ENCODE measurements at regions not wholly inside any gene's neighbourhood (a gene's known extent, or its start where the extent isn't known, plus 50 kb on each side); places are given as distances from the start of the nearest gene placed in this dataset.

DNA sequence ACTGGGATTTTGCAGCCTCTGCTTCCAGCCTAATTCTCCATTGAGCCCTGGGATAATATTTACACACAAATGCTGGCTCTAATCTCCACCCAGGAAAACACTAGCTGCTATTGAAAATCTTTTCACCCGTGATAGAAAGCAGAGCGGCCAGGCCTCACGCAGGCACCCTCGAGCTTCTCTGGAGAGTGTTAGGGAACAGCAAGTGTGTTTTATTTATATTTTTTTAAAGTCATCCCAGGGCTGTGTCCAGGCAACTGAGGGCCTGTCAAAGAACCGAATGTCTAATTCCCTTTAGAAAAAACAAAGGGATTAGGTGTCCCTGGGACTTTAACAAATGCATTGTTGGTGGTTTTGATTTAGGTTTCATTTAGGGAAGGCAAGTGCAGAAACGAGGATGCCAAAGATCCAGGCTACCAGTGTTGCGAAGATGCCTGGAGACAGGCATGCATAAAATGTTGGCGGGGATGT is 51.2 kb upstream of the SPRY4 start:
- H3K9me3 ChIP-seq (ENCODE audit: low read length), result no peaks in the 10 kb centered on the region
- ChIA-PET CTCF (ENCODE audit: low intra/inter-chr PET ratio, low total read pairs) (no interaction called here), POLR2A (no interaction called here)
- intact Hi-C loops (cut with micrococcal nuclease; ENCODE audit: unreplicated experiment) (no loop called here), in situ Hi-C loops (cut with HindIII; ENCODE audit: extremely low pct_ligation_motif_present, low pct_unique_long_range_greater_than_20kb) (no loop called here)
- no peaks in the 10 kb centered on the region for H3K79me2 ChIP-seq (ENCODE audit: insufficient read depth, low read length)
- ATAC-seq, result no peak
- H3K4me3 ChIP-seq (replicated peaks in 1 of 3; ENCODE audit: insufficient read depth in 1 of 3, low read depth in 2 of 3, low read length in 3 of 3), result no peak overlapping the region
- 0 out of 2 replicates have a peak, but pooled peaks cover under 1% of the 10 kb centered on the region for H3K4me1 ChIP-seq (ENCODE audit: insufficient read depth, low read length)
- 91% methylated on average over 8 of the region's 8 CpGs for WGBS (ENCODE audit: low lambda C conversion rate)
- H3K36me3 ChIP-seq (replicated peaks in 1 of 2; ENCODE audit: control insufficient read depth in 1 of 2, insufficient read depth in 2 of 2, low read length in 2 of 2), result no peaks in the 10 kb centered on the region; a peak in 1 of 5 replicates
- FAIRE-seq, result no peak
- no peaks in the 10 kb centered on the region for H4K20me1 ChIP-seq (ENCODE audit: insufficient read depth, low read length)
- no peak for DNase-seq (ENCODE audit: low spot score)
- no peaks in the 10 kb centered on the region for H3K27me3 ChIP-seq (ENCODE audit: control insufficient read depth in 1 of 2, insufficient read depth in 2 of 2, low read length in 2 of 2)
- no peak overlapping the region for H3K27ac ChIP-seq (ENCODE audit: extremely low read length, insufficient read depth, low read length)
- no peak overlapping the region for H2AFZ ChIP-seq (ENCODE audit: low read length)
- no TSS peak for BruUV-seq (replicated peaks)
- no peak overlapping the region for H3K9ac ChIP-seq (ENCODE audit: insufficient read depth, low read depth, low read length)
- H3K4me2 ChIP-seq (ENCODE audit: low read depth, low read length), result no peak overlapping the region
- no peak for TF ChIP-seq ZNF879 (CRISPR knock-in tag; IDR thresholded peaks at IDR 0.05)
- no peak for TF ChIP-seq ARID2 (CRISPR knock-in tag; IDR thresholded peaks at IDR 0.05; ENCODE audit: borderline replicate concordance)
- no peak for TF ChIP-seq SMAD3 (CRISPR knock-in tag; IDR thresholded peaks at IDR 0.05)
- no peak for TF ChIP-seq EEA1 (CRISPR knock-in tag; IDR thresholded peaks at IDR 0.05; ENCODE audit: borderline replicate concordance)
- no peak for TF ChIP-seq MED13 (CRISPR knock-in tag; IDR thresholded peaks at IDR 0.05)
